Right atrium auricular region (tissue), 2 donors: ENCODE measurements at regions not wholly inside any gene's neighbourhood (a gene's known extent, or its start where the extent isn't known, plus 50 kb on each side); places are given as distances from the start of the nearest gene placed in this dataset.

Source experiments
- DNase-seq: peaks from one replicate; pipeline ENCODE4 v3.0.0-alpha.2; 2019; ENCODE audit warnings: low spot score
- H3K27ac ChIP-seq, 2 donors: fragments of 200-600 bp; sonication (generic); 1 replicate in 1 of 2; 2 replicates in 1 of 2; pipeline ENCODE4 v1.5.1; 2016 to 2019
- H3K27me3 ChIP-seq, 2 donors: fragments of 200-600 bp; sonication (generic); one replicate each; pipeline versions ENCODE4 v1.5.1 to v1.6.0; 2017 to 2019
- H3K36me3 ChIP-seq: fragments of 200-600 bp; sonication (generic); one replicate; pipeline ENCODE4 v1.5.1; 2016
- H3K4me1 ChIP-seq, 2 donors: fragments of 200-600 bp; sonication (generic); one replicate each; pipeline versions ENCODE4 v1.5.1 to v1.6.0; 2017 to 2019
- H3K4me3 ChIP-seq, 2 donors: fragments of 200-600 bp; sonication (generic); 1 replicate in 1 of 2; 2 replicates in 1 of 2; pipeline ENCODE4 v1.5.1; 2017 to 2019; ENCODE audit warnings: mild to moderate bottlenecking in 1 of 2, moderate library complexity in 1 of 2
- H3K9me3 ChIP-seq, 2 donors: fragments of 200-600 bp; sonication (generic); one replicate each; pipeline ENCODE4 v1.5.1; 2019
- TF ChIP-seq, protein P1 (sequence below), 2 donors: fragments of 200-600 bp; sonication (generic); IDR thresholded peaks; one replicate each; pipeline ENCODE4 v1.5.1; 2019; ENCODE audit warnings: antibody characterized with exemption in 2 of 2

DNA sequence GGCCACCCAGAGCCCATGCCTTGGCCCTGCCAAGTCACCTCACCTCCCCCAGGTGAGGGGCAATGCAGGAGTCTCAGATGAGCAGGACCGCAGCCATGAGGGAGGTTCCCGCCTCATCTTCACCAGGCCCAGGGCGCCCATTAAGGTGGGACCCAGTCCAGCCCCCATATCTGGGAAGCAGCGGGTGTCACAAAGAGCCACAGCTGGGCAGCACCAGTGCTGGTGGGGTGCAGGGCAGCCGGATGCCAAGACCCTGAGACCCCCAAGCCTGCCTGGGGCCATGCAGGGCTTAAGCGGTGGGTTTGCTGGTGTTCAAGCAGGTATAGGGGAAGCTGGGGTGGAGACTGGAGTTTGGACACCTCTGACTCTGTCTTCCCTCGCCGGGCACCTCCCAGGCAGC lies 237.8 kb upstream of the GSE1 start:
- Histone ChIP-seq H3K36me3 (no peaks in the 10 kb centered on the region), H3K27me3 (no peaks in the 10 kb centered on the region), H3K9me3 (no peaks in the 10 kb centered on the region), H3K4me3 (no peak overlapping the region), H3K4me1 (peaks cover 0 to 63% of the 10 kb centered on the region in 2 donors), H3K27ac (peak overlapping the region in 1 of 2 donors; percentile 0)
- TF ChIP-seq, protein P1, sequence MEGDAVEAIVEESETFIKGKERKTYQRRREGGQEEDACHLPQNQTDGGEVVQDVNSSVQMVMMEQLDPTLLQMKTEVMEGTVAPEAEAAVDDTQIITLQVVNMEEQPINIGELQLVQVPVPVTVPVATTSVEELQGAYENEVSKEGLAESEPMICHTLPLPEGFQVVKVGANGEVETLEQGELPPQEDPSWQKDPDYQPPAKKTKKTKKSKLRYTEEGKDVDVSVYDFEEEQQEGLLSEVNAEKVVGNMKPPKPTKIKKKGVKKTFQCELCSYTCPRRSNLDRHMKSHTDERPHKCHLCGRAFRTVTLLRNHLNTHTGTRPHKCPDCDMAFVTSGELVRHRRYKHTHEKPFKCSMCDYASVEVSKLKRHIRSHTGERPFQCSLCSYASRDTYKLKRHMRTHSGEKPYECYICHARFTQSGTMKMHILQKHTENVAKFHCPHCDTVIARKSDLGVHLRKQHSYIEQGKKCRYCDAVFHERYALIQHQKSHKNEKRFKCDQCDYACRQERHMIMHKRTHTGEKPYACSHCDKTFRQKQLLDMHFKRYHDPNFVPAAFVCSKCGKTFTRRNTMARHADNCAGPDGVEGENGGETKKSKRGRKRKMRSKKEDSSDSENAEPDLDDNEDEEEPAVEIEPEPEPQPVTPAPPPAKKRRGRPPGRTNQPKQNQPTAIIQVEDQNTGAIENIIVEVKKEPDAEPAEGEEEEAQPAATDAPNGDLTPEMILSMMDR (IDR thresholded peaks at IDR 0.05): no peak
- DNase-seq: no peak

DNA sequence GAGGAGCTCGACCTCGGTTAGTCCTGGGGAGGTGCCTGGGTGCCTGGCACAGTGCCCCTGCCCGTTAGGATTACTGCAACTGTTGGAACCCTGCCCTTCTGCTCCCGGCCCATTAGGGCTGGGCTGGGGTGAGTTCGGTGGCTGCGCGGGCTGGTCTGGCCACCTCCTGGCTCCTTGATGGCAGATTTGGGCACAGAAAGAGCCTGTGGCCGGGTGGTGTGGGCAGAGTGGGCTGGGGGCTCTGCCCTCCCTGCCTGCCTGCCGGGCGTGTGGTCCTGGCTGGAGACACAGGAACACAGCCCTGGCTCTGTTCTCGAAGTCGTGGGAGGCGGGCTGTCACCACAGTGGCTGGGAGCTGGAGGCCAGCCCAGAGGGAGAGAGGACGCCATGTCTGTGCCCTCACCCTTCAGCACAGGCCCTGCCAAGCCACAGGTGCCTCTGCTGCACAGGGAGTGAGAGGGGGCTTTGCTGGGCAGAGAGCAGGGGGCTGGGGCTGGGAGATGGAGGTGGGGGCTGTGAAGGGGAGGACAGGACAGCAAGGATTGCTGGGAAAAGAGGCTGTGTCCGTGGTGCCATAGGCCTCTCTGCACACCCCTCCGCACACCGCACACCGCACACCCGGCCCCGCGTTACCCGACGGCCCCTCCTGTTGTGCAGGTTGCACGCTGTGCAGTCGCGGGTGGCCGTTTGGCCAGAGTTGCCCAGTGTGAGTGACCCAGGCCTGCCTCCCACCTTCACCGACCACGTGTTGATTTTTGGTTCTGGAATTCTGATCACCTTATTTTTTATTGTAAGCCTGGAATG lies 236.6 kb upstream of the GSE1 start:
- Histone ChIP-seq H3K4me1 (peaks cover 0 to 56% of the 10 kb centered on the region in 2 donors), H3K36me3 (no peaks in the 10 kb centered on the region), H3K9me3 (no peaks in the 10 kb centered on the region), H3K4me3 (no peak overlapping the region), H3K27me3 (no peaks in the 10 kb centered on the region), H3K27ac (peak overlapping the region; percentile 62 to 83)
- TF ChIP-seq, protein P1 (IDR thresholded peaks at IDR 0.05): no peak
- no peak for DNase-seq

DNA sequence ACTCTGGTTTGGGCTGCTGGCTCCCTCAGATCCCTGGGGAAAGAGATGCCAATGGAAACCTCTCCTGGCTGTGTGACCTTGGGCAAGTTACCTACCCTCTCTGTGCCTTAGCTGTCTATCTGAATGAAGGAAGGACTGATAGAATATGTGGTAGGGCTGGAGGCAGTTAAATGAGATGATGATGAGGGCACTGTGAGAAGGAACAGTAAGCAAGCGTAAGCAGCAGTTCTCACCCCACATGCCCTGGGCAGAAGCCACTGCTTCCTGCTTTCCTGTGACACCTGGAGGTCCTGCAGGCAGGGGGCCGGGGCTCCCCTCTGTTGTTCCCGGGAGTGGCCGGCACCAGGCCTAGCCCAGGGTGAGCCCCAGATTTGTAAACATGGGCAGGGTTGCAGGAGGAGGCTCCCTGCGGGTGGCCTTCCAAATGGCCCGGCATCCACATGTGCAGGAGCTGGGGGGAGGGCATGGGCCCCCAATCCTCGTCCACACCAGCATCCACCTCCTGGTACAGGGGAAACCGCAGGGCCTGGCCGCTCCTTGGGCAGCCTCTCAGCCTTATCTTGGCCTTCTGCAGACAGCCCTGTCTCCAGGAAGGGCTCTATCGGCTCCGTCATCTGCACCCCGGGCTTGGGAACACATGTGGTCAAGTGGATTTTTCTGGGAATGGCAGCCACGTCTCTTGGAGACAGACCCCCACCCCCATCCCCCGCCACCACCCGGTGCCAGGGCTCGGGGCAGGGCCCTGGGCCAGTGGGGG lies 235.6 kb upstream of the GSE1 start:
- Histone ChIP-seq H3K4me3 (no peak overlapping the region), H3K27me3 (no peaks in the 10 kb centered on the region), H3K9me3 (no peaks in the 10 kb centered on the region), H3K4me1 (peaks cover 0 to 60% of the 10 kb centered on the region in 2 donors), H3K27ac (peak overlapping the region; percentile 62 to 83), H3K36me3 (no peaks in the 10 kb centered on the region)
- DNase-seq: no peak
- TF ChIP-seq, protein P1 (IDR thresholded peaks at IDR 0.05): no peak

DNA sequence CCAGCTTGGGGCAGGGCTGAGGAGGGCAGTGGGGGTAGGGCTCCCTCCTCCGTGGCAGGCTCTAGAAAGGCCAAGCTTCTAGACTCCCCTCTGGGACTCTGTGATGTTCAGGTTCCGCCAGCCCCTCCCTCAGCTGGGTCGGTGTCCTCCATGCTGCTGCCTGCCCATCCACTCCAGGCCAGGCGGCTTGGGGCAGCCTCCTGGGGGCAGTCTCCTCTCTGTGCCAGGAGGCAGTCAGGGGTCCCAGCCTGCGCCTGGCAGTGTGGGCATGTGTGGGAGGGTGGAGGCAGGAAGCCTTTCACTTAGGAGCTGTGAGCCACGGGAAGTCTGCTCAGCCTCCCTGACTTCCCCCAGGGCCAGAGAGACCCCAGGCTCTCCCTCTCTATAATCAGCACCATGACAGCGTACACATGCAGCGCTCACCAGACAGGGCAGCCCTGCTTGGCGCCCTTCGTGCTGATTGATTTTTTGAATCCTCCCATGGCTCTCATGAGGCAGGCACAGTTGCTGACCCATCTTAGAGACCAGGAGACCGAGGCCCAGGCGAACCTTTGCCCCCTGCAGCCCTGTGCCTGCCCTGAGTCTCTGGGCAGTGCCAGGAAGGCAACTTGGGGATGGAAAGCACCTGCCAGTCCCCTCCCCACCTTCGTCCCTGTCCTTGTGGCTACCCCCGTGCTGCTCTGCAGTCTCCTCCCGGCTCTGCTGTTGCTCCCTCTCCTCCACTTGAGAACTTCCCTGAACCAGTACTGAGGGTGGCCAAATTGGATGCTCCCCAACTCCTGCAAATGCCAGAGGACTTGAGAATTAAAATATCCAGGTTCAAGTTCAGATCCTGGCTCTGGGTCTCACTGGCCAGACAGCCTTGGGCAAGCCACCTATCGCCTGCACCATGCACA lies 234.7 kb upstream of the GSE1 start:
- no peak overlapping the region for H3K4me3 ChIP-seq
- H3K27me3 ChIP-seq: no peaks in the 10 kb centered on the region
- no peak overlapping the region for H3K27ac ChIP-seq
- no peaks in the 10 kb centered on the region for H3K9me3 ChIP-seq
- TF ChIP-seq, protein P1 (IDR thresholded peaks at IDR 0.05): no peak
- peaks cover 0 to 61% of the 10 kb centered on the region in 2 donors for H3K4me1 ChIP-seq
- no peaks in the 10 kb centered on the region for H3K36me3 ChIP-seq
- DNase-seq: no peak

DNA sequence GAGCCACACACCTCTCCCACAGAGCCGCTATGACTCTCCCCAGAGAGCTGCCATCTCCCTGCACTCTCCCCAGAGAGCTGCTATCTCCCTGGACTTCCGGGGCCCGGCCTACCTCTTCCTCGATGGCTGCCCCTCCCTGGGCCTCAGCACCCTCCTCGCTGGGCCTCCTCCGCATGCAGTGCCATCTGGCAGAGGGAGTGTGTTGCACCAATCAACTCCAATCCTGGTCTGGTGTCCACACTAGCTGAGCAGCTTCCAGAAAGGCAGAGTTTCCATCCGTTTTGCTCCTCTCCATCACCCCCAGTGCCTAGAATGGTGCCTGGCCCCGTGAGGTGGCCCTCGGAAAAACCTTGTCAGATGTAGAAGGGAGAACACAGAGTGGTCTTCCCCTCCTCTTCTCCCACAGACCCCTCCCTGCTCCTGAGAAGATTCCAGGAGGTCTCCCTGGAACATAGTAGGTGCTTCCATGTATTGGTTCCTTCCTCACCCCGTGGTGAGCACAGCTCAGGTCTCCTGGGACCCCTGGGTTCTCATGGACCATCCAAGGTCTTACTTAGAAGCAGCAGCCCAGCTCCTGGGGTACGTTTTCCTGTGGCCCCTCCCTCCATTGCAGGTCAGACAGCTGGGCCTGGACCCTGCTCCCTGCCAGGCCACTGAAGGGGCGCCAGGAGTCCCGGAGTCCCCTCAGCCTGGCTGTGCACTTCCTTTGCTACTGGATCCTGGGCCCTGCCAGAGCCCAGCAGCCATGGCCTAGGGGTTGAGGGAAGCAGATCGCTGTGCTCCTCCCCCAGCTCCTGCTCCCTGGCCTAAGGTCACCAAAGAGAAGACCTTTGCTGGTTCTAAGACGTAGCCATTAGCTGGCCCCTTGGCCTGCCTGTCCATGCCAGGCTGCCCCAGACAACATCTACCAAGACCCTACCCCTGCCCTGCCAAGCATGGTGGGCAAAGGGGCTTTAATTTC lies 233.8 kb upstream of the GSE1 start:
- H3K27ac ChIP-seq: no peak overlapping the region
- TF ChIP-seq, protein P1 (IDR thresholded peaks at IDR 0.05): no peak
- DNase-seq: no peak
- no peak overlapping the region for H3K4me3 ChIP-seq
- no peaks in the 10 kb centered on the region for H3K27me3 ChIP-seq
- H3K36me3 ChIP-seq: no peaks in the 10 kb centered on the region
- H3K9me3 ChIP-seq: no peaks in the 10 kb centered on the region
- H3K4me1 ChIP-seq: peaks cover 0 to 61% of the 10 kb centered on the region in 2 donors
